ENCODE measurements at regions not wholly inside any gene's neighbourhood (a gene's known extent, or its start where the extent isn't known, plus 50 kb on each side); places are given as distances from the start of the nearest gene placed in this dataset.

- TF ChIP-seq CTCF (IDR thresholded peaks at IDR 0.05; ENCODE audit: low read length) (no peak), EZH2phosphoT487 (IDR thresholded peaks at IDR 0.05; ENCODE audit: low read length) (no peak), EZH2 (optimal IDR thresholded peaks at IDR 0.05; ENCODE audit: low read depth, low read length) (no peak)
- no peaks in the 10 kb centered on the region for H3K9me2 ChIP-seq (replicated peaks; ENCODE audit: insufficient read depth, low read length)
- DNase-seq = no peak
- H3K79me2 ChIP-seq (ENCODE audit: low read length) = no peaks in the 10 kb centered on the region
- H3F3A ChIP-seq (ENCODE audit: insufficient read depth, low read length) = no peaks in the 10 kb centered on the region
- no peak overlapping the region for H3K27ac ChIP-seq (ENCODE audit: low read length)
- H3K4me2 ChIP-seq (ENCODE audit: low read depth, low read length) = no peak overlapping the region
- no peak overlapping the region for H3K4me3 ChIP-seq (ENCODE audit: low read length)
- H2AFZ ChIP-seq (ENCODE audit: low read length) = no peak overlapping the region
- no peaks in the 10 kb centered on the region for H4K20me1 ChIP-seq (ENCODE audit: insufficient read depth, low read length)
- no peaks in the 10 kb centered on the region for H3K9me3 ChIP-seq (replicated peaks; ENCODE audit: insufficient read depth, low read length)
- H3K36me3 ChIP-seq (replicated peaks; ENCODE audit: insufficient read depth, low read length) = no peaks in the 10 kb centered on the region
- no peak overlapping the region for H3K9ac ChIP-seq (ENCODE audit: low read length)
- no peaks in the 10 kb centered on the region for H3K4me1 ChIP-seq (ENCODE audit: low read length)
- no peaks in the 10 kb centered on the region for H3K27me3 ChIP-seq (replicated peaks; ENCODE audit: insufficient read depth, low read length)
These were observed 417.8 kb downstream of the MRPL39 start for GRCh38 chr21:25189497-25189896.

DNA sequence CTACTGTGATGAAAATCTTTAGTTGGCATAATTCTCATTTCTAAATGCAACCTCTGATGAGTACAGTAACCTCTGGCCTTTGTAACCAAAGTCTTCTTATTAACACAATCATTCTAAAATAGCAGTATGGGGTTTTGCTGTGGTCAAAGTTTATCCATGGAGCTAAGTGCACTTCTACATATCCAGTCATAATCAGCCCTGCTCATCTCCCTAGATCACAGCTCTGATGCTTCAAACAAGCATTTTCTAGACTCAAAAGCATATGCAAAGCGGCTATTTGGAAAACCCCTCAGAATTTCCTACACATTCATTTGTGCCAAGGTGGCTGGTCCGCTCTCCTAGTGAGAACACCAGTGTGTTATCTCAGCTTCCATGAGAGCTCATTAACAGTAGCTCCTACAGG, 418.6 kb downstream of the MRPL39 start:
- Histone ChIP-seq H3K9me3 (replicated peaks; ENCODE audit: insufficient read depth, low read length) (no peaks in the 10 kb centered on the region), H2AFZ (ENCODE audit: low read length) (no peak overlapping the region), H3K4me2 (ENCODE audit: low read depth, low read length) (no peak overlapping the region), H3K4me1 (ENCODE audit: low read length) (no peaks in the 10 kb centered on the region), H3F3A (ENCODE audit: insufficient read depth, low read length) (no peaks in the 10 kb centered on the region), H3K27ac (ENCODE audit: low read length) (no peak overlapping the region), H4K20me1 (ENCODE audit: insufficient read depth, low read length) (no peaks in the 10 kb centered on the region), H3K27me3 (replicated peaks; ENCODE audit: insufficient read depth, low read length) (no peaks in the 10 kb centered on the region), H3K9ac (ENCODE audit: low read length) (no peak overlapping the region), H3K79me2 (ENCODE audit: low read length) (no peaks in the 10 kb centered on the region), H3K4me3 (ENCODE audit: low read length) (no peak overlapping the region), H3K9me2 (replicated peaks; ENCODE audit: insufficient read depth, low read length) (no peaks in the 10 kb centered on the region), H3K36me3 (replicated peaks; ENCODE audit: insufficient read depth, low read length) (no peaks in the 10 kb centered on the region)
- no peak for DNase-seq
- TF ChIP-seq CTCF (IDR thresholded peaks at IDR 0.05; ENCODE audit: low read length) (no peak), EZH2 (optimal IDR thresholded peaks at IDR 0.05; ENCODE audit: low read depth, low read length) (no peak), EZH2phosphoT487 (IDR thresholded peaks at IDR 0.05; ENCODE audit: low read length) (no peak)

- no peak overlapping the region for H3K4me3 ChIP-seq (ENCODE audit: low read length)
- no peaks in the 10 kb centered on the region for H3F3A ChIP-seq (ENCODE audit: insufficient read depth, low read length)
- no peaks in the 10 kb centered on the region for H3K36me3 ChIP-seq (replicated peaks; ENCODE audit: insufficient read depth, low read length)
- no peaks in the 10 kb centered on the region for H4K20me1 ChIP-seq (ENCODE audit: insufficient read depth, low read length)
- no peaks in the 10 kb centered on the region for H3K79me2 ChIP-seq (ENCODE audit: low read length)
- no peak overlapping the region for H3K9ac ChIP-seq (ENCODE audit: low read length)
- no peak for DNase-seq
- no peaks in the 10 kb centered on the region for H3K9me3 ChIP-seq (replicated peaks; ENCODE audit: insufficient read depth, low read length)
- no peaks in the 10 kb centered on the region for H3K27me3 ChIP-seq (replicated peaks; ENCODE audit: insufficient read depth, low read length)
- H2AFZ ChIP-seq (ENCODE audit: low read length) = no peak overlapping the region
- no peak overlapping the region for H3K27ac ChIP-seq (ENCODE audit: low read length)
- no peaks in the 10 kb centered on the region for H3K9me2 ChIP-seq (replicated peaks; ENCODE audit: insufficient read depth, low read length)
- TF ChIP-seq EZH2phosphoT487 (IDR thresholded peaks at IDR 0.05; ENCODE audit: low read length) (no peak), EZH2 (optimal IDR thresholded peaks at IDR 0.05; ENCODE audit: low read depth, low read length) (no peak), CTCF (IDR thresholded peaks at IDR 0.05; ENCODE audit: low read length) (no peak)
- H3K4me1 ChIP-seq (ENCODE audit: low read length) = no peaks in the 10 kb centered on the region
- no peak overlapping the region for H3K4me2 ChIP-seq (ENCODE audit: low read depth, low read length)
These were observed 421.0 kb downstream of the MRPL39 start for GRCh38 chr21:25186273-25186672.
